ENCODE measurements at regions not wholly inside any gene's neighbourhood (a gene's known extent, or its start where the extent isn't known, plus 50 kb on each side); places are given as distances from the start of the nearest gene placed in this dataset.

DNA sequence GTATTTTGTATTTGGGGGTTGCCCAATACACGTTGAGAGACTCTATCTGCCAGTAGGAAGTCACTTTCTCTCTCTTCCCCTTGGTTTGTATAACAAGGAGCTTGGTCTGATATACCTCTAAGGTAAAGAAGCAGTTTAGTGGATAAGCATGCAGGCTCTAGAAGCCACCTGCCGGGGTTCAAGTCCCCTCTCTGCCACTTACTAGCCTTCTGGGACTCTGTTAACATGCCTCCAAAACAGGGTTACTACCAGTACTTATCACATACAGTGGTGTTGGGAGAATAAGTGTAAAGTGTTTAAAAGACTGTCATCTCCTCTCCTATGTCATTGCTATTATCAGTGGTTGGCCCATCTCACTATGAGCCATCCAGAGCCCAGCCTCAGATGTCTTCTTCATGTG, 156.1 kb upstream of the HS3ST3A1 start:
- TF ChIP-seq YY1 (IDR thresholded peaks at IDR 0.05; ENCODE audit: low read depth) (no peak), NFIC (IDR thresholded peaks at IDR 0.05) (no peak), CREB1 (IDR thresholded peaks at IDR 0.05; ENCODE audit: low read depth) (no peak), TCF12 (IDR thresholded peaks at IDR 0.05; ENCODE audit: low read depth) (no peak), ZBTB7A (IDR thresholded peaks at IDR 0.05; ENCODE audit: low read depth) (no peak)

DNA sequence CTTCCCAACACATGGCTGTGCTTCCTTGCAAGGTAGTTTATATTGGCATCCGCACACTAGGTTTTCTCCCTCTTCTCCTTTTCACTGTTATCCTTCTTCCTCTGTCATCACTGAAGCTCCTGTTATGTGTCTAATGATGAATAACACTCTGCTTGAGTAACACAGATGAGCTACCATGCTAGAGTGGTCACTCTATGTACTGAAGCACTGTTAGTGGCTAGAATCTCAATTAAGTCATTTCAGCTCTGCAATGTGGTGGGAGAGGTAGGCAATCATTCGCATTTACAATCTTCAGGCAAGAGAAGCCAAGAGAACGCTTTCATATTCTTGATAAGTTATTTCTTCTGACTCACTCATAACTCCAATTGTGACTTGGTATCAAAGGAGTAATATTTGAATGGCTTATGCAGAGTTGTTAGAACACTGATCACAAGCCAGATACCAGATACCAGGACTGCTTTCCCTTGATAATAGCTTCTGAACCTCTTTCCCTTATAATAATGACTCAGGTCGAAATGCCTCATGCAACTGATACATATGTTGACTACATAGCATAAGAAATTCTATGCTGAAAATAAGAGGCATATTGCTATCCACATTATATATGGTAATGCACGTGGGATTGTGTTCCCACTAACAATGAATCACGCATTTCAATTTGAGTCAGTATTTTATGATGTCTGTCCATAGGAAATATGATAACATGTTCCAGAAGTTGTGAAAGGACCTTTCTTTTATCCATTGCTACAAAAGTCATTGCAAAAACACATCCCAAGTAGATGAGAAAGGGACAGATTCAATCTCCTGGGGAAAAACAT, 158.0 kb upstream of the HS3ST3A1 start:
- no peak for TF ChIP-seq ZBTB7A (IDR thresholded peaks at IDR 0.05; ENCODE audit: low read depth)
- TF ChIP-seq, protein P1, sequence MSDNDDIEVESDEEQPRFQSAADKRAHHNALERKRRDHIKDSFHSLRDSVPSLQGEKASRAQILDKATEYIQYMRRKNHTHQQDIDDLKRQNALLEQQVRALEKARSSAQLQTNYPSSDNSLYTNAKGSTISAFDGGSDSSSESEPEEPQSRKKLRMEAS (IDR thresholded peaks at IDR 0.05), result no peak

DNA sequence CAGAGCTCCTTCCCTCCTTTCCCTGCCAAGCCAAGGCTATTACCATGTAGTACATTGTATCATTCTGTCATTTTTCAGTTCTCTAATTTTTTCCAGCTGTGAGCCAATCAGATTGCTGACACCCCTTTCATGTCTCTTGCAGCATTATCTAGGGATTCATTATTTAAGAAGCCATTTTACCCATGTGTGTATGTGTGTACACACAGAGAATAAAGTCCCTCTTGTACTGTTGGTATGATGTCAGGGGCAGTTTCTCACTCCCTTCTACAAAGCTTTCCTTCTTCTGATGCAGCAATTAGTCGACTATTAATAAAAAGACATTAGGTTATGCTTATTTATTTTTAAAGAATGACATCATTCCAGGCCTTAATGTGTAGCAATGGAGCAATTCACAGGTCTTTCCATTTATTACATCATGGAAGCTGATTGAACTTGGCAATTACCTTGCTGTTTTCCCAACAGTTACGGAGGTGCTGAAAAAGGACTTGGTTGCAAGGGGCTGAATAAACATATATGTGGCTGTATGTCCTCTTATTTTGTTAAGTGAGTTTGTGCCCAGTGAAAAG, 159.4 kb upstream of the HS3ST3A1 start:
- TF ChIP-seq EGR1 (IDR thresholded peaks at IDR 0.05), result no peak
- no peak for TF ChIP-seq YY1 (IDR thresholded peaks at IDR 0.05; ENCODE audit: low read depth)
- TF ChIP-seq, protein P2, sequence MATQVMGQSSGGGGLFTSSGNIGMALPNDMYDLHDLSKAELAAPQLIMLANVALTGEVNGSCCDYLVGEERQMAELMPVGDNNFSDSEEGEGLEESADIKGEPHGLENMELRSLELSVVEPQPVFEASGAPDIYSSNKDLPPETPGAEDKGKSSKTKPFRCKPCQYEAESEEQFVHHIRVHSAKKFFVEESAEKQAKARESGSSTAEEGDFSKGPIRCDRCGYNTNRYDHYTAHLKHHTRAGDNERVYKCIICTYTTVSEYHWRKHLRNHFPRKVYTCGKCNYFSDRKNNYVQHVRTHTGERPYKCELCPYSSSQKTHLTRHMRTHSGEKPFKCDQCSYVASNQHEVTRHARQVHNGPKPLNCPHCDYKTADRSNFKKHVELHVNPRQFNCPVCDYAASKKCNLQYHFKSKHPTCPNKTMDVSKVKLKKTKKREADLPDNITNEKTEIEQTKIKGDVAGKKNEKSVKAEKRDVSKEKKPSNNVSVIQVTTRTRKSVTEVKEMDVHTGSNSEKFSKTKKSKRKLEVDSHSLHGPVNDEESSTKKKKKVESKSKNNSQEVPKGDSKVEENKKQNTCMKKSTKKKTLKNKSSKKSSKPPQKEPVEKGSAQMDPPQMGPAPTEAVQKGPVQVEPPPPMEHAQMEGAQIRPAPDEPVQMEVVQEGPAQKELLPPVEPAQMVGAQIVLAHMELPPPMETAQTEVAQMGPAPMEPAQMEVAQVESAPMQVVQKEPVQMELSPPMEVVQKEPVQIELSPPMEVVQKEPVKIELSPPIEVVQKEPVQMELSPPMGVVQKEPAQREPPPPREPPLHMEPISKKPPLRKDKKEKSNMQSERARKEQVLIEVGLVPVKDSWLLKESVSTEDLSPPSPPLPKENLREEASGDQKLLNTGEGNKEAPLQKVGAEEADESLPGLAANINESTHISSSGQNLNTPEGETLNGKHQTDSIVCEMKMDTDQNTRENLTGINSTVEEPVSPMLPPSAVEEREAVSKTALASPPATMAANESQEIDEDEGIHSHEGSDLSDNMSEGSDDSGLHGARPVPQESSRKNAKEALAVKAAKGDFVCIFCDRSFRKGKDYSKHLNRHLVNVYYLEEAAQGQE (IDR thresholded peaks at IDR 0.05; ENCODE audit: low read depth), result no peak
- TF ChIP-seq FOXM1 (IDR thresholded peaks at IDR 0.05; ENCODE audit: borderline replicate concordance, low read depth), result no peak
- TF ChIP-seq ZBTB7A (IDR thresholded peaks at IDR 0.05; ENCODE audit: low read depth), result no peak
- TF ChIP-seq, protein P3, sequence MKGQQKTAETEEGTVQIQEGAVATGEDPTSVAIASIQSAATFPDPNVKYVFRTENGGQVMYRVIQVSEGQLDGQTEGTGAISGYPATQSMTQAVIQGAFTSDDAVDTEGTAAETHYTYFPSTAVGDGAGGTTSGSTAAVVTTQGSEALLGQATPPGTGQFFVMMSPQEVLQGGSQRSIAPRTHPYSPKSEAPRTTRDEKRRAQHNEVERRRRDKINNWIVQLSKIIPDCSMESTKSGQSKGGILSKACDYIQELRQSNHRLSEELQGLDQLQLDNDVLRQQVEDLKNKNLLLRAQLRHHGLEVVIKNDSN (IDR thresholded peaks at IDR 0.05), result no peak
- no peak for TF ChIP-seq TEAD4 (IDR thresholded peaks at IDR 0.05)
- TF ChIP-seq TAF1 (IDR thresholded peaks at IDR 0.05; ENCODE audit: low read depth), result no peak
- TF ChIP-seq EP300 (IDR thresholded peaks at IDR 0.05; ENCODE audit: borderline replicate concordance), result no peak
- TF ChIP-seq, protein P1 (IDR thresholded peaks at IDR 0.05), result no peak
- TF ChIP-seq CREB1 (IDR thresholded peaks at IDR 0.05; ENCODE audit: low read depth), result no peak
- no peak for TF ChIP-seq NFIC (IDR thresholded peaks at IDR 0.05)

DNA sequence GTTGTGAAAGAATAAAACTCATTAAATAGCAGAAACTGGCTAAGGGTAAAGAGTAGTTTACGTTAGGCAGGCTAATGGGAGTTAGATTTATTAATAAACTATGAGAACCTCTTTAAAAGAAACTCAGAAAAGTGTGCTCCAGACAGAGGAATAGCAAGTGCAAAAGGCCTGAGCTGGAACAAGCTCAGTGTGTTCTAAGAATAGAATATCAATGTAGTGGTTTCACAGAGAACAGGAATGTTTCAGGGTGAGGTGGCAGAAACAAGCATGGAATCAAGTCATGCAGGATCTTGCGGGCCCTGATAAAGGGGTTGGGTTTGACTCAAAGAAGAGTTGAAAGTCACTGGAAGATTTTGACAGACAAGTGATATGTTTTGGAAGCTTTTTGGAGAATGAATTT, 164.0 kb upstream of the HS3ST3A1 start:
- TF ChIP-seq RAD21 (IDR thresholded peaks at IDR 0.05; ENCODE audit: low read depth) (no peak), FOXM1 (IDR thresholded peaks at IDR 0.05; ENCODE audit: borderline replicate concordance, low read depth) (no peak), TAF1 (IDR thresholded peaks at IDR 0.05; ENCODE audit: low read depth) (no peak), EGR1 (IDR thresholded peaks at IDR 0.05) (no peak), ZBTB7A (IDR thresholded peaks at IDR 0.05; ENCODE audit: low read depth) (no peak), NFIC (IDR thresholded peaks at IDR 0.05) (no peak), CEBPB (IDR thresholded peaks at IDR 0.05) (no peak), YY1 (IDR thresholded peaks at IDR 0.05; ENCODE audit: low read depth) (no peak)
- TF ChIP-seq, protein P1 (IDR thresholded peaks at IDR 0.05), result no peak
- TF ChIP-seq, protein P3 (IDR thresholded peaks at IDR 0.05), result no peak
- TF ChIP-seq, protein P2 (IDR thresholded peaks at IDR 0.05; ENCODE audit: low read depth), result no peak

DNA sequence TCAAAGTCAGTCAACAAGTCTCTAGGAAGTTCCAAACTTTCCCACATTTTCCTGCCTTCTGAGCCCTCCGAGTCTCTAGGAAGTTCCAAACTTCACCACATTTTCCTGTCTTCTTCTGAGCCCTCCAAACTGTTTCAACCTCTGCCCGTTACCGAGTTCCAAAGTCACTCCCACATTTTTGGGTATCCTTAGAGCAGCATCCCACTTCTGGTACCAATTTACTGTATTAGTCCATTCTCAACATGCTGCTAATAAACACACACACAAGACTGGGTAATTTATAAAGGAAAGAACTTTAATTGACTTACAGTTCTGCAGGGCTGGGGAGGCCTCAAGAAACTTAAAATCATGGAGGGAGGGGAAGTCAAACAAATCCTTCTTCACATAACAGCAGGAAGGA, 169.0 kb upstream of the HS3ST3A1 start:
- TF ChIP-seq FOXM1 (IDR thresholded peaks at IDR 0.05; ENCODE audit: borderline replicate concordance, low read depth), result no peak
- no peak for TF ChIP-seq EGR1 (IDR thresholded peaks at IDR 0.05)
- no peak for TF ChIP-seq TEAD4 (IDR thresholded peaks at IDR 0.05)
- TF ChIP-seq NFIC (IDR thresholded peaks at IDR 0.05), result no peak
- no peak for TF ChIP-seq YY1 (IDR thresholded peaks at IDR 0.05; ENCODE audit: low read depth)
- no peak for TF ChIP-seq CREB1 (IDR thresholded peaks at IDR 0.05; ENCODE audit: low read depth)
- TF ChIP-seq, protein P2 (IDR thresholded peaks at IDR 0.05; ENCODE audit: low read depth), result no peak
- TF ChIP-seq, protein P3 (IDR thresholded peaks at IDR 0.05), result no peak
- TF ChIP-seq TAF1 (IDR thresholded peaks at IDR 0.05; ENCODE audit: low read depth), result no peak
- no peak for TF ChIP-seq TCF12 (IDR thresholded peaks at IDR 0.05; ENCODE audit: low read depth)
- TF ChIP-seq, protein P1 (IDR thresholded peaks at IDR 0.05), result no peak
- TF ChIP-seq RAD21 (IDR thresholded peaks at IDR 0.05; ENCODE audit: low read depth), result no peak
- TF ChIP-seq ZBTB7A (IDR thresholded peaks at IDR 0.05; ENCODE audit: low read depth), result no peak
